MM.1S (cell line): ENCODE measurements at regions not wholly inside any gene's neighbourhood (a gene's known extent, or its start where the extent isn't known, plus 50 kb on each side); places are given as distances from the start of the nearest gene placed in this dataset.
"Not testable (repeated sequence)": the region's sequence is repeated elsewhere in the genome, so short reads cannot be mapped to it uniquely, and the experiment has no call there.

Experiments used
- CTCF ChIP-seq: fragments of 300-600 bp; sonication (generic); IDR thresholded peaks from 2 replicates; pipeline ENCODE4 v1.5.1; 2016; ENCODE audit warnings: antibody characterized with exemption, low read length, mixed read lengths
- EZH2 ChIP-seq: fragments of 300-600 bp; sonication (generic); optimal IDR thresholded peaks from 2 replicates; pipeline ENCODE3; 2017; ENCODE audit warnings: low read depth, mild to moderate bottlenecking, antibody characterized with exemption, low read length, mixed read lengths
- EZH2phosphoT487 ChIP-seq: fragments of 300-600 bp; sonication (generic); IDR thresholded peaks from 2 replicates; pipeline ENCODE4 v1.6.1; 2018; ENCODE audit warnings: antibody characterized with exemption, low read length

- TF ChIP-seq EZH2, EZH2phosphoT487, CTCF: not testable (repeated sequence)
These were observed 121.6 kb downstream of the ZNF22 start for GRCh38 chr10:45122180-45122860.
